GM23338 (cell line): ENCODE measurements at regions not wholly inside any gene's neighbourhood (a gene's known extent, or its start where the extent isn't known, plus 50 kb on each side); places are given as distances from the start of the nearest gene placed in this dataset.

Source experiments
- CREB1 ChIP-seq: fragments of 250-450 bp; sonication (Bioruptor Pico); IDR thresholded peaks from 2 replicates; pipeline ENCODE4 v1.5.0; 2020; ENCODE audit warnings: low read depth, mild to moderate bottlenecking, moderate library complexity
- EZH2 ChIP-seq: fragments of 200-600 bp; sonication (generic); IDR thresholded peaks from one replicate; pipeline ENCODE4 v1.8.0; 2017; ENCODE audit warnings: antibody characterized with exemption, mild to moderate bottlenecking, low read depth; ENCODE audit not compliant: unreplicated experiment
- EZH2phosphoT487 ChIP-seq: fragments of 200-600 bp; sonication (generic); IDR thresholded peaks from one replicate; pipeline ENCODE4 v1.8.1; 2018; ENCODE audit warnings: antibody characterized with exemption; ENCODE audit not compliant: unreplicated experiment
- JUNB ChIP-seq: IDR thresholded peaks from one replicate; pipeline ENCODE4 v1.6.1; 2016; ENCODE audit warnings: antibody characterized with exemption; ENCODE audit not compliant: unreplicated experiment
- NANOG ChIP-seq: IDR thresholded peaks from 2 replicates; pipeline ENCODE4 v1.6.1; 2016; ENCODE audit warnings: antibody characterized with exemption, borderline replicate concordance
- POLR2AphosphoS5 ChIP-seq: IDR thresholded peaks from 2 replicates; pipeline ENCODE4 v1.6.1; 2016; ENCODE audit warnings: antibody characterized with exemption, low read depth
- ZNF331 ChIP-seq: fragments of 250-450 bp; sonication (Bioruptor Pico); IDR thresholded peaks from 2 replicates; pipeline ENCODE4 v1.5.0; 2020; ENCODE audit warnings: low read depth, mild to moderate bottlenecking, moderate library complexity
- TF ChIP-seq, protein P1 (sequence below), 2 experiments: fragments of 200-600 bp in 1 of 2; sonication (generic) in 1 of 2; conservative IDR thresholded peaks; 2 replicates each; pipeline versions ENCODE4 v1.5.1 to v1.6.1; 2016 to 2017; ENCODE audit warnings: antibody characterized with exemption in 2 of 2, low read depth in 2 of 2, mild to moderate bottlenecking in 2 of 2, moderate library complexity in 1 of 2
- TF ChIP-seq, protein P2 (sequence below): IDR thresholded peaks from 2 replicates; pipeline ENCODE4 v1.6.1; 2016; ENCODE audit warnings: antibody characterized with exemption

DNA sequence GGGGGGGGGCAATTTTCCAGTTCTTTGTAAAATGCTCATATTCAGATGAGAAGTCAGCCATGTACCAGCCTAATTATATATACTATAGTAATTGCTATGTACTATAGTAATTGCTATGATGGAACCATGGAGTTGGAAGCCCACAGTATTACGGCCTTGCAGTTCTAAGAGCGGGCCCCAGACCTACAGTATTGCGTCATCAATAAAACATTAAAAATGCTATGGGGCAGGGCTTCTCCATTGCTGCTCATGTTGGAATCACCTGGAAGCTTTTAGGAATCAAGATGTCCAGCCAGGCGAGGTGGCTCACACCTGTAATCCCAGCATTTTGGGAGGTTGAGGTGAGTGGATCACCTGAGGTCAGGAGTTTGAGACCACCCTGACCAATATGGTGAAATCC lies 443.7 kb upstream of the GRM7 start:
- TF ChIP-seq EZH2: no peak
- no peak for TF ChIP-seq POLR2AphosphoS5
- TF ChIP-seq, protein P1, sequence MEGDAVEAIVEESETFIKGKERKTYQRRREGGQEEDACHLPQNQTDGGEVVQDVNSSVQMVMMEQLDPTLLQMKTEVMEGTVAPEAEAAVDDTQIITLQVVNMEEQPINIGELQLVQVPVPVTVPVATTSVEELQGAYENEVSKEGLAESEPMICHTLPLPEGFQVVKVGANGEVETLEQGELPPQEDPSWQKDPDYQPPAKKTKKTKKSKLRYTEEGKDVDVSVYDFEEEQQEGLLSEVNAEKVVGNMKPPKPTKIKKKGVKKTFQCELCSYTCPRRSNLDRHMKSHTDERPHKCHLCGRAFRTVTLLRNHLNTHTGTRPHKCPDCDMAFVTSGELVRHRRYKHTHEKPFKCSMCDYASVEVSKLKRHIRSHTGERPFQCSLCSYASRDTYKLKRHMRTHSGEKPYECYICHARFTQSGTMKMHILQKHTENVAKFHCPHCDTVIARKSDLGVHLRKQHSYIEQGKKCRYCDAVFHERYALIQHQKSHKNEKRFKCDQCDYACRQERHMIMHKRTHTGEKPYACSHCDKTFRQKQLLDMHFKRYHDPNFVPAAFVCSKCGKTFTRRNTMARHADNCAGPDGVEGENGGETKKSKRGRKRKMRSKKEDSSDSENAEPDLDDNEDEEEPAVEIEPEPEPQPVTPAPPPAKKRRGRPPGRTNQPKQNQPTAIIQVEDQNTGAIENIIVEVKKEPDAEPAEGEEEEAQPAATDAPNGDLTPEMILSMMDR (conservative IDR thresholded peaks at IDR 0.05; ENCODE audit: low read depth in 2 of 2): no peak
- TF ChIP-seq CREB1 (CRISPR knock-in tag): no peak
- no peak for TF ChIP-seq NANOG
- TF ChIP-seq EZH2phosphoT487: no peak
- no peak for TF ChIP-seq ZNF331
- TF ChIP-seq, protein P2, sequence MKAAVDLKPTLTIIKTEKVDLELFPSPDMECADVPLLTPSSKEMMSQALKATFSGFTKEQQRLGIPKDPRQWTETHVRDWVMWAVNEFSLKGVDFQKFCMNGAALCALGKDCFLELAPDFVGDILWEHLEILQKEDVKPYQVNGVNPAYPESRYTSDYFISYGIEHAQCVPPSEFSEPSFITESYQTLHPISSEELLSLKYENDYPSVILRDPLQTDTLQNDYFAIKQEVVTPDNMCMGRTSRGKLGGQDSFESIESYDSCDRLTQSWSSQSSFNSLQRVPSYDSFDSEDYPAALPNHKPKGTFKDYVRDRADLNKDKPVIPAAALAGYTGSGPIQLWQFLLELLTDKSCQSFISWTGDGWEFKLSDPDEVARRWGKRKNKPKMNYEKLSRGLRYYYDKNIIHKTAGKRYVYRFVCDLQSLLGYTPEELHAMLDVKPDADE: no peak
- TF ChIP-seq JUNB: no peak
